Panc1 (cell line): ENCODE measurements at regions not wholly inside any gene's neighbourhood (a gene's known extent, or its start where the extent isn't known, plus 50 kb on each side); places are given as distances from the start of the nearest gene placed in this dataset.

Experiments
- POLR2AphosphoS5 ChIP-seq: IDR thresholded peaks from 2 replicates; pipeline ENCODE4 v1.6.1; 2012; ENCODE audit warnings: mild to moderate bottlenecking, low read depth, low read length, moderate library complexity
- SIN3A ChIP-seq: IDR thresholded peaks from 2 replicates; pipeline ENCODE4 v1.6.1; 2012; ENCODE audit warnings: low read depth, mild to moderate bottlenecking, low read length, moderate library complexity, borderline replicate concordance; ENCODE audit not compliant: insufficient read depth
- TCF7L2 ChIP-seq: IDR thresholded peaks from 2 replicates; pipeline ENCODE4 v1.6.1; 2011; ENCODE audit warnings: mild to moderate bottlenecking, low read depth, low read length, inconsistent platforms
- TF ChIP-seq, protein P1 (sequence below): fragments of 450-650 bp; IDR thresholded peaks from 2 replicates; pipeline ENCODE4 v1.5.1; 2017; ENCODE audit warnings: mild to moderate bottlenecking
- TF ChIP-seq, protein P2 (sequence below), 2 experiments: IDR thresholded peaks; 2 replicates each; pipeline ENCODE4 v1.6.1; 2011 to 2012; ENCODE audit warnings: low read depth in 2 of 2, control low read depth in 1 of 2, low read length in 1 of 2, mild to moderate bottlenecking in 1 of 2, moderate library complexity in 1 of 2; ENCODE audit not compliant: insufficient read depth in 1 of 2

DNA sequence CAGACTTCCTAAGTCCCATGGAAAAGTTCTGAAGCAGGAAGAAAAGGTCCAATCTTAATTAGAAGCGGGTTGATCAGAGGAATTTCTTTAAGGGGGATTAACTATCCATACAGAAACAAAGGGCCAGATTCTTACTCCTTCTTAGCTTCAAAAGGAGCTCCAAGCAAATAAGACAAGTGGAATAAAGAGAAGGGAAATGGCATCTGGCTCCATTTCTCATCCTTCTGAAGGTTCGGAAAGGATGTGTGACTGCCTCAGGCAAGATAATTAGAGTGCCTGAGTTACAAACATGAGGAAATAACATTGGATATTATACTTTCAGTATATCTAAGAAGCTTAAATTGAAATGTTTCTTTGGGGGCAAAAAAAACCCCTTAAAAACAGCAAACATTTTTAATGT lies 88.1 kb upstream of the ADAMTS19 start:
- TF ChIP-seq, protein P1, sequence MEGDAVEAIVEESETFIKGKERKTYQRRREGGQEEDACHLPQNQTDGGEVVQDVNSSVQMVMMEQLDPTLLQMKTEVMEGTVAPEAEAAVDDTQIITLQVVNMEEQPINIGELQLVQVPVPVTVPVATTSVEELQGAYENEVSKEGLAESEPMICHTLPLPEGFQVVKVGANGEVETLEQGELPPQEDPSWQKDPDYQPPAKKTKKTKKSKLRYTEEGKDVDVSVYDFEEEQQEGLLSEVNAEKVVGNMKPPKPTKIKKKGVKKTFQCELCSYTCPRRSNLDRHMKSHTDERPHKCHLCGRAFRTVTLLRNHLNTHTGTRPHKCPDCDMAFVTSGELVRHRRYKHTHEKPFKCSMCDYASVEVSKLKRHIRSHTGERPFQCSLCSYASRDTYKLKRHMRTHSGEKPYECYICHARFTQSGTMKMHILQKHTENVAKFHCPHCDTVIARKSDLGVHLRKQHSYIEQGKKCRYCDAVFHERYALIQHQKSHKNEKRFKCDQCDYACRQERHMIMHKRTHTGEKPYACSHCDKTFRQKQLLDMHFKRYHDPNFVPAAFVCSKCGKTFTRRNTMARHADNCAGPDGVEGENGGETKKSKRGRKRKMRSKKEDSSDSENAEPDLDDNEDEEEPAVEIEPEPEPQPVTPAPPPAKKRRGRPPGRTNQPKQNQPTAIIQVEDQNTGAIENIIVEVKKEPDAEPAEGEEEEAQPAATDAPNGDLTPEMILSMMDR, result no peak
- no peak for TF ChIP-seq TCF7L2
- TF ChIP-seq POLR2AphosphoS5, result no peak
- TF ChIP-seq SIN3A, result no peak
- TF ChIP-seq, protein P2, sequence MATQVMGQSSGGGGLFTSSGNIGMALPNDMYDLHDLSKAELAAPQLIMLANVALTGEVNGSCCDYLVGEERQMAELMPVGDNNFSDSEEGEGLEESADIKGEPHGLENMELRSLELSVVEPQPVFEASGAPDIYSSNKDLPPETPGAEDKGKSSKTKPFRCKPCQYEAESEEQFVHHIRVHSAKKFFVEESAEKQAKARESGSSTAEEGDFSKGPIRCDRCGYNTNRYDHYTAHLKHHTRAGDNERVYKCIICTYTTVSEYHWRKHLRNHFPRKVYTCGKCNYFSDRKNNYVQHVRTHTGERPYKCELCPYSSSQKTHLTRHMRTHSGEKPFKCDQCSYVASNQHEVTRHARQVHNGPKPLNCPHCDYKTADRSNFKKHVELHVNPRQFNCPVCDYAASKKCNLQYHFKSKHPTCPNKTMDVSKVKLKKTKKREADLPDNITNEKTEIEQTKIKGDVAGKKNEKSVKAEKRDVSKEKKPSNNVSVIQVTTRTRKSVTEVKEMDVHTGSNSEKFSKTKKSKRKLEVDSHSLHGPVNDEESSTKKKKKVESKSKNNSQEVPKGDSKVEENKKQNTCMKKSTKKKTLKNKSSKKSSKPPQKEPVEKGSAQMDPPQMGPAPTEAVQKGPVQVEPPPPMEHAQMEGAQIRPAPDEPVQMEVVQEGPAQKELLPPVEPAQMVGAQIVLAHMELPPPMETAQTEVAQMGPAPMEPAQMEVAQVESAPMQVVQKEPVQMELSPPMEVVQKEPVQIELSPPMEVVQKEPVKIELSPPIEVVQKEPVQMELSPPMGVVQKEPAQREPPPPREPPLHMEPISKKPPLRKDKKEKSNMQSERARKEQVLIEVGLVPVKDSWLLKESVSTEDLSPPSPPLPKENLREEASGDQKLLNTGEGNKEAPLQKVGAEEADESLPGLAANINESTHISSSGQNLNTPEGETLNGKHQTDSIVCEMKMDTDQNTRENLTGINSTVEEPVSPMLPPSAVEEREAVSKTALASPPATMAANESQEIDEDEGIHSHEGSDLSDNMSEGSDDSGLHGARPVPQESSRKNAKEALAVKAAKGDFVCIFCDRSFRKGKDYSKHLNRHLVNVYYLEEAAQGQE (IDR thresholded peaks at IDR 0.05; ENCODE audit: insufficient read depth in 1 of 2, low read depth in 2 of 2, low read length in 1 of 2), result no peak
